ENCODE measurements at regions not wholly inside any gene's neighbourhood (a gene's known extent, or its start where the extent isn't known, plus 50 kb on each side); places are given as distances from the start of the nearest gene placed in this dataset.

GRCh38 chr13:64672751-64673150, 2557.4 kb downstream of the PCDH9 start:
- no peak for TF ChIP-seq CTCF (IDR thresholded peaks at IDR 0.05; ENCODE audit: insufficient read depth, missing control alignments)
- peak; percentile 11 for FAIRE-seq

GRCh38 chr13:64662887-64663593, 2567.1 kb downstream of the PCDH9 start:
- no peak for FAIRE-seq
- TF ChIP-seq CTCF (IDR thresholded peaks at IDR 0.05; ENCODE audit: insufficient read depth, missing control alignments): no peak
- DNase-seq (ENCODE audit: insufficient read length, low spot score): no peak

More at GRCh38 chr13:64672751-64673150, 2557.4 kb downstream of the PCDH9 start:
- DNase-seq (ENCODE audit: insufficient read length, low spot score): no peak

DNA sequence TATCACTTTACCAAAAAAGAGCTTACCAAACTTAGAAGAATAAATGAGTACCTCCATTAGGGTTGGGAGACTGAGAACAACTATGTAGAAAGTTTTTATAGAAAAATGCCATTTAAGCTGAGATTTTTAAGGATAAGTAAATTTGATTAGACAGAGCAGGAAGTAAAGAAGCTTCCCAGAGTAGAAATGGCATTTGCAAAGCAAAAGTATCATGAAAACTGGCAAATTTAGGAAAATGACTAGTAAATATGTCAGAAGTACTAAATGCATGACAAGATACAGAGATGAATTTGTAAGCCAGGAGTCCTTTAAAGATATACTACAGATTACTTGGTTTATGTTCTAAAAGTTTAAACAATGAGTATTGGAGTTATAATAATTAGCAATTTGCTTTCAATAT, 2581.8 kb downstream of the PCDH9 start:
- no peak for TF ChIP-seq CTCF (IDR thresholded peaks at IDR 0.05; ENCODE audit: insufficient read depth, missing control alignments)
- DNase-seq (ENCODE audit: insufficient read length, low spot score): no peak
- FAIRE-seq: no peak

GRCh38 chr13:64643066-64643465, 2587.1 kb downstream of the PCDH9 start:
- DNase-seq (ENCODE audit: insufficient read length, low spot score): no peak
- FAIRE-seq: no peak
- TF ChIP-seq CTCF (IDR thresholded peaks at IDR 0.05; ENCODE audit: insufficient read depth, missing control alignments): no peak

GRCh38 chr13:64640002-64640401, 2590.1 kb downstream of the PCDH9 start:
- FAIRE-seq (no peak), DNase-seq (ENCODE audit: insufficient read length, low spot score) (no peak)
- TF ChIP-seq CTCF (IDR thresholded peaks at IDR 0.05; ENCODE audit: insufficient read depth, missing control alignments): no peak

DNA sequence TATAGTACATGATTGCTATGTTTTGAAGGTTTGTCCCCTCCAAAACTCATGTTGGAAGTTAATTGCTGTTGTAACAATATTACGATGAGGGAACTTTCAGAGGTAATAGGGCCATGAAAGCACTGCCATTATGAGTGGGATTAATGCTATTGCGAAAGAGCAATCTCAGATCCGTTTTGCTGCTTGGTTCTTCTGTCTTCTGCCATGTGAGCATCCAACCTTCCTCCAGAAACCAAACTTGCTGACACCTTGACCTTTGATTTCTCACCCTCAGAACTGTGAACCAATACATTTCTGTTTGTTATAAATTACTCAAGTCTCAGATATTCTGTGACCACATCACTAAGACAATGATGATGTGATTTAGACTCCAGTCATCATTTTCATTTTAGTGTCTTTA, 2590.9 kb downstream of the PCDH9 start:
- TF ChIP-seq CTCF (IDR thresholded peaks at IDR 0.05; ENCODE audit: insufficient read depth, missing control alignments): no peak
- FAIRE-seq: no peak
- DNase-seq (ENCODE audit: insufficient read length, low spot score): no peak

GRCh38 chr13:64633948-64634347, 2596.2 kb downstream of the PCDH9 start:
- no peak for DNase-seq (ENCODE audit: insufficient read length, low spot score)
- TF ChIP-seq CTCF (IDR thresholded peaks at IDR 0.05; ENCODE audit: insufficient read depth, missing control alignments): no peak
- peak; percentile 56 for FAIRE-seq
